Cardiac muscle cell (in vitro differentiated cells and primary cell): ENCODE measurements at regions not wholly inside any gene's neighbourhood (a gene's known extent, or its start where the extent isn't known, plus 50 kb on each side); places are given as distances from the start of the nearest gene placed in this dataset.

Experiments used
- DNase-seq, 2 donors: peaks; one replicate each; pipeline versions ENCODE4 v3.0.0 to v3.0.0-alpha.2; 2010 to 2017; ENCODE audit warnings: low read depth in 1 of 2, low spot score in 1 of 2
- H3K27ac ChIP-seq: fragments of 200-600 bp; sonication (generic); 2 replicates; pipeline ENCODE4 v1.5.1; 2016
- H3K27me3 ChIP-seq: fragments of 200-600 bp; sonication (generic); 2 replicates; pipeline ENCODE4 v1.6.0; 2016; ENCODE audit warnings: control low read depth
- H3K36me3 ChIP-seq: fragments of 200-600 bp; sonication (generic); 2 replicates; pipeline ENCODE4 v1.5.1; 2016; ENCODE audit warnings: control low read depth
- H3K4me1 ChIP-seq: fragments of 200-600 bp; sonication (generic); 2 replicates; pipeline ENCODE4 v1.8.1; 2017; ENCODE audit warnings: low read depth, mild to moderate bottlenecking, mixed run types
- H3K4me3 ChIP-seq: fragments of 200-600 bp; sonication (generic); 2 replicates; pipeline ENCODE4 v1.5.1; 2016; ENCODE audit warnings: mild to moderate bottlenecking
- H3K9me3 ChIP-seq: fragments of 200-600 bp; sonication (generic); 2 replicates; pipeline ENCODE4 v1.5.1; 2017; ENCODE audit warnings: low read depth, mild to moderate bottlenecking, control low read depth
- TF ChIP-seq, protein P1 (sequence below): IDR thresholded peaks from 2 replicates; pipeline ENCODE4 v1.5.1; 2012; ENCODE audit warnings: low read depth, mild to moderate bottlenecking, low read length

DNA sequence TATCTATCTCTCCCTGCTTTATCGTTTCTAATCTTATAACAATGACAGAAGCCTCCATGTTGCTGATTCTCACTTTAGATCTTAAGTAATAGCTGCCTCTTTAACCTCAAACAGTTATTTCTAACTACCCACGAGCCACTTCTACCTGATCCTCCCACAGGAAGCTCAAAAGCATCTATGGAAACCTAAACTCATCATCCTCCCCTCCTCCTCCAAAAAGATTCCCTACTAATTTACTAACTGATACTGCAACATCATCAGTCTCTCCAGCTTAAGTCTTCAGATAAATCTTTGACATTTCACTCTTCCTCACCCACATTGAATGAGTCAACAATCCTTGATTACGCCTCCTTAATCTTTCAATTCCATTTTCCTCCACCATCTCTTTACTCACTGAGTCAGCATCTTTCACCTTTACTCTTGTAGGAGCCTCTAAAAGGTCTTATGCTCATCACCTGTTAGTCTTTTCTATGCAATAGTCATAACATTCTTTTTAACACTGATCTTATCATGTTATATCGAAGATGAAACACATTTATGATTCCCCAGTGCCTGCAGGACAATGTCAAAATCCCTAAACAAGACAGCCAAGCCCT, 526.7 kb upstream of the CDH4 start:
- no peak overlapping the region for H3K4me3 ChIP-seq
- TF ChIP-seq, protein P1, sequence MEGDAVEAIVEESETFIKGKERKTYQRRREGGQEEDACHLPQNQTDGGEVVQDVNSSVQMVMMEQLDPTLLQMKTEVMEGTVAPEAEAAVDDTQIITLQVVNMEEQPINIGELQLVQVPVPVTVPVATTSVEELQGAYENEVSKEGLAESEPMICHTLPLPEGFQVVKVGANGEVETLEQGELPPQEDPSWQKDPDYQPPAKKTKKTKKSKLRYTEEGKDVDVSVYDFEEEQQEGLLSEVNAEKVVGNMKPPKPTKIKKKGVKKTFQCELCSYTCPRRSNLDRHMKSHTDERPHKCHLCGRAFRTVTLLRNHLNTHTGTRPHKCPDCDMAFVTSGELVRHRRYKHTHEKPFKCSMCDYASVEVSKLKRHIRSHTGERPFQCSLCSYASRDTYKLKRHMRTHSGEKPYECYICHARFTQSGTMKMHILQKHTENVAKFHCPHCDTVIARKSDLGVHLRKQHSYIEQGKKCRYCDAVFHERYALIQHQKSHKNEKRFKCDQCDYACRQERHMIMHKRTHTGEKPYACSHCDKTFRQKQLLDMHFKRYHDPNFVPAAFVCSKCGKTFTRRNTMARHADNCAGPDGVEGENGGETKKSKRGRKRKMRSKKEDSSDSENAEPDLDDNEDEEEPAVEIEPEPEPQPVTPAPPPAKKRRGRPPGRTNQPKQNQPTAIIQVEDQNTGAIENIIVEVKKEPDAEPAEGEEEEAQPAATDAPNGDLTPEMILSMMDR: no peak

DNA sequence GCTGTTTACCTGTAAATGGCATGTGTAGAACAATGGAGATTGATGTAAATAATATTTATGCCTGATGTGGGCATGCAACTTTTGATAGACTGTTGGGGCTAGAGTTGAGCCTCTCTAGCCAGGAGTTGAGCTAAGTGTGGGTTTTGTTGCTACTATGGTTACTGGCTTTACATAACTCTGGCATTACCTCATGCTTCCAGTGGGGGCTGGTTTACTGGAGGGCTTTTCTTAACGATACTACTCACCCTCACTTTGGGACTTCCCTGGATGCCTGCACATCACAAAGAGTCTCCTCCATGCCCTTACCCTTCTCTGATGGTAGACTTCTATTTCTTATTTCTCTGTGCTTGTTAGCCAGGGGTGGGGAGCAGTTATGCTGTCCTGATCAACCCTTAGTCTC, 524.6 kb upstream of the CDH4 start:
- no peaks in the 10 kb centered on the region for H3K27me3 ChIP-seq

More for the DNA sequence above, 526.7 kb upstream of the CDH4 start:
- DNase-seq: no peak
- H3K36me3 ChIP-seq: no peaks in the 10 kb centered on the region
- H3K27ac ChIP-seq: no peak overlapping the region
- H3K27me3 ChIP-seq: no peaks in the 10 kb centered on the region
- no peaks in the 10 kb centered on the region for H3K9me3 ChIP-seq
- no peaks in the 10 kb centered on the region for H3K4me1 ChIP-seq

DNA sequence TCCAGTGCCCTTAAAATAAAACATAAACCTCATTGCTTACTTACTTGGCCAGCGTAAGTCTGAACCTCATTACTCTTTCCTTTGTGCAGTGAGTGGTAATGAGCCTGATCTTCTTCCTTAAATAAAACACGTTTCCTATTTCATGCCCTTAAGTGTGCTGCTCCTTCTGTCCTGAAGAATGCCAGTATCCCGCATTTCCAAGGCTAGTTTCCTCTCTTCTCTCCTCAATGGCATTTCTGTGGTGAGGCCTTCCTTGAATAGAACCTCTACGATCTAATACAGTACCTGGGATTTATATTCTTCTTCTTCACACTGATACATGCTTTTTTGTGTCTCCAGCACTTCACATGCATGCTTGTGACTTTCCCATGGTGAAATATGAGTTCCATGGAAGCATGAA, 523.4 kb upstream of the CDH4 start:
- H3K4me1 ChIP-seq: no peaks in the 10 kb centered on the region
- TF ChIP-seq, protein P1: no peak
- no peaks in the 10 kb centered on the region for H3K9me3 ChIP-seq
- H3K4me3 ChIP-seq: no peak overlapping the region
- no peak for DNase-seq
- no peak overlapping the region for H3K27ac ChIP-seq
- no peaks in the 10 kb centered on the region for H3K36me3 ChIP-seq
- no peaks in the 10 kb centered on the region for H3K27me3 ChIP-seq

More for the DNA sequence above, 524.6 kb upstream of the CDH4 start:
- Histone ChIP-seq H3K4me3 (no peak overlapping the region), H3K36me3 (no peaks in the 10 kb centered on the region), H3K4me1 (no peaks in the 10 kb centered on the region), H3K9me3 (no peaks in the 10 kb centered on the region), H3K27ac (no peak overlapping the region)
- TF ChIP-seq, protein P1: no peak
- DNase-seq: no peak

DNA sequence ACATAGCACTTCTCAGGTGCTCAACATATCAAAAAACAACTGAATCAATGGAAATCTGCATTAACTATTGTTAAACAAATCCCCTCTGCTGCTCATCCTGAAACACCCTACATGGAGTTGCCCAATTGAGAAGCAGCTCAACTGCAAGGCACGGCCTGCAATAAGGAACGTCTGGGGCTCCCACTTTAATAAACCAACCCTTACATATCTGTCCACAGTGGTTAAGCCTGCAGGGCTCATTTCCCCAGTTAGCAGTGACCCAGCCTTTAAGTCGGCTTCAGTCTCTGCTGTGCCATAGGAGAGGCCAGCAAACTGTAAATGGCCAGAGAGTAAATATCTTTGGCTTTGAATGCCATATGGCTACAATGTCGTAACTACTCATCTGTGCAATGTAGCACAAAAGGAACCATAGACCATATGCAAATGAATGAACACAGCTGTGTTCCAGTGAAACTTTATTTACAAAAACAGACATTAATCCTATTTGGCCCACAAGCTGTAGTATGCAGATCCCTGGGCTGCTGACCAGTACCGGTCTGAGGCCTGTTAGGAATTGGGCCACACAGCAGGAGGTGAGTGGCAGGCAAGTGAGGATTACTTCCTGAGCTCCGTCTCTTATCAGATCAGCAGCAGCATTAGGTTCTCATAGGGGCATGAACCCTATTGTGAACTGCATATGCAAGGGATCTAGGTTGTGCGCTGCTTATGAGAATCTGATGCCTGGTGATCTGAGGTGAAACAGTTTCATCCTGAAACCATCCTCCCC, 522.7 kb upstream of the CDH4 start:
- Histone ChIP-seq H3K9me3 (no peaks in the 10 kb centered on the region), H3K27ac (no peak overlapping the region), H3K4me1 (no peaks in the 10 kb centered on the region), H3K4me3 (no peak overlapping the region), H3K27me3 (no peaks in the 10 kb centered on the region), H3K36me3 (no peaks in the 10 kb centered on the region)
- no peak for DNase-seq
- TF ChIP-seq, protein P1: no peak

DNA sequence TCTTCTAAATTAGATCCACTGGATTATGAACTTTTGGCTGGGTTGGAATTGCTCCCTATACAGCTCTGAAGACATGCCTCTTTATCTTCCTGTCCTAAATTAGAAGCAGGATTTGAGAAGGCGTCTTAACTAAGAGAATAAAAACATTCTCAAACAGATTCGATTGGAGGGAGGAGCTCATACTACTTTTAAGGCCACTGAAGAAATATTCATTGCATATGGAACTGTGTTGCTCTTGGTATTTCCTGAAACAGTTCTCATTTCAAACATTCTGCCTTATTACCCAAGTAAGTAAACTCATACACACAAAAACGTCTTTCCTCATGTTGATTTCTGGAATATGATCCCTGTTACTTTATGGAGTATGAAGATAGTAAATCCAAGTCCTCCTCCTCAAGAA, 519.7 kb upstream of the CDH4 start:
- TF ChIP-seq, protein P1: no peak
- no peaks in the 10 kb centered on the region for H3K4me1 ChIP-seq
- no peaks in the 10 kb centered on the region for H3K9me3 ChIP-seq
- H3K4me3 ChIP-seq: no peak overlapping the region
- no peaks in the 10 kb centered on the region for H3K36me3 ChIP-seq
- DNase-seq: no peak
- no peaks in the 10 kb centered on the region for H3K27me3 ChIP-seq
- no peak overlapping the region for H3K27ac ChIP-seq
